IMR-90 (cell line): ENCODE measurements at regions not wholly inside any gene's neighbourhood (a gene's known extent, or its start where the extent isn't known, plus 50 kb on each side); places are given as distances from the start of the nearest gene placed in this dataset.

Experiments used
- CTCF ChIP-seq: conservative IDR thresholded peaks from 2 replicates; pipeline ENCODE4 v1.5.1; 2012; ENCODE audit warnings: mild to moderate bottlenecking, low read depth, low read length, improper control_type of control experiment
- TF ChIP-seq, protein P1 (sequence below): fragments of 150-350 bp; IDR thresholded peaks from 2 replicates; pipeline ENCODE4 v1.6.1; 2016; ENCODE audit warnings: low read depth, mild to moderate bottlenecking, low read length, moderate library complexity, borderline replicate concordance

GRCh38 chr20:39853050-39853449 lies 836.0 kb downstream of the MAFB start:
- TF ChIP-seq, protein P1, sequence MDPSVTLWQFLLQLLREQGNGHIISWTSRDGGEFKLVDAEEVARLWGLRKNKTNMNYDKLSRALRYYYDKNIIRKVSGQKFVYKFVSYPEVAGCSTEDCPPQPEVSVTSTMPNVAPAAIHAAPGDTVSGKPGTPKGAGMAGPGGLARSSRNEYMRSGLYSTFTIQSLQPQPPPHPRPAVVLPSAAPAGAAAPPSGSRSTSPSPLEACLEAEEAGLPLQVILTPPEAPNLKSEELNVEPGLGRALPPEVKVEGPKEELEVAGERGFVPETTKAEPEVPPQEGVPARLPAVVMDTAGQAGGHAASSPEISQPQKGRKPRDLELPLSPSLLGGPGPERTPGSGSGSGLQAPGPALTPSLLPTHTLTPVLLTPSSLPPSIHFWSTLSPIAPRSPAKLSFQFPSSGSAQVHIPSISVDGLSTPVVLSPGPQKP: no peak
- TF ChIP-seq CTCF: no peak
